ENCODE measurements at regions not wholly inside any gene's neighbourhood (a gene's known extent, or its start where the extent isn't known, plus 50 kb on each side); places are given as distances from the start of the nearest gene placed in this dataset.

DNA sequence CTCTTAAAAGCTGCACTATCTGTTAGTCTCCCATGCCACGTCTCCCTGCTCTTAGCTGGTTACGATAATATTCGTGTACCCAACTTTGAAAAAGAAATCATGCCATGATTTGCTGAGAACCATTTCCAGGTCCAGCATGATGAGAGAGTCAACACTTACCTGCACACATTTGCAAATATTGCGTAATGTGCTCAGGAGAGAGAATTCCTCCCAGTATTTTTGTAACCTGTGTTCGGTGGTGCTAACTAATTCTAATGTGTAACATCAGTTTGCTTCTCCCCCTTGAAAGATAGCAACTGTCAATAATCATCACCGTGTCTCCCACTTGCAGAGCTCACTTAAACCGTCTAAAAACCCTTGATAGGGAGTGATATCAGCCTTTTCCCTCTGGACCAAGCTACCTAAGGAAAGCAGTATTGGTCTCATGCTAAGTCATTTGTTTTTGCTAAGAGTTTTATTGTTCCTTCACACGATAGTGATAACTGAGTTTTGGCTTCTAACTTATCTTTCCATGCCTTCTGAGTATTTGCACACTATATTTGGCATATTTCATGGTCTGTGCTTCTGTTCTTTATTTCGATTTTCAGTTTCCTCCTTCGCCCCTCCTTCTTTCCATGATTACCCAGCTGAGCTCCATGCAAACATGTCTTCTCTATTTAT is 61.1 kb upstream of the IRF2BP2 start:
- no peak for TF ChIP-seq ZBTB34 (CRISPR knock-in tag; IDR thresholded peaks at IDR 0.05)
- no peak for TF ChIP-seq MED1 (CRISPR knock-in tag; IDR thresholded peaks at IDR 0.05)
- TF ChIP-seq SMARCE1 (IDR thresholded peaks at IDR 0.05; ENCODE audit: borderline replicate concordance) = no peak
